Endothelial cell of umbilical vein (primary cell): ENCODE measurements at regions not wholly inside any gene's neighbourhood (a gene's known extent, or its start where the extent isn't known, plus 50 kb on each side); places are given as distances from the start of the nearest gene placed in this dataset.
"Not testable (repeated sequence)": the region's sequence is repeated elsewhere in the genome, so short reads cannot be mapped to it uniquely, and the experiment has no call there.

Source experiments
- BruUV-seq: library from RNA; stranded (reverse); fragments of 400-500 nt; replicated peaks from 2 replicates; lab custom pipeline; 2021; lab: Mats Ljungman, UMichigan
- CTCF ChIA-PET: fragments of 300-600, 350-600 bp; sonication (Branson Sonifier 250); formaldehyde crosslinking; loops from one replicate; lab custom pipeline; 2021; ENCODE audit warnings: antibody characterized with exemption, inconsistent platforms; lab: Charles Lee
- POLR2A ChIA-PET: fragments of 300-600, 350-600 bp; sonication (Branson Sonifier 250); formaldehyde crosslinking; loops from one replicate; lab custom pipeline; 2021; ENCODE audit warnings: antibody characterized with exemption, inconsistent platforms; lab: Charles Lee
- DNase-seq: peaks from one replicate; pipeline ENCODE4 v3.0.0-alpha.2; 2011; ENCODE audit warnings: low read depth, low spot score
- FAIRE-seq: peaks from 2 replicates; lab custom pipeline; 2011; peaks lifted over from hg19 to GRCh38; lab: Jason Lieb, UNC
- H2AFZ ChIP-seq: 2 replicates; pipeline ENCODE4 v1.6.0; 2012; ENCODE audit warnings: low read depth, low read length, control low read depth, inconsistent platforms
- H3K27ac ChIP-seq: 2 replicates; pipeline ENCODE4 v1.5.1; 2011; ENCODE audit warnings: low read depth, mild to moderate bottlenecking, control low read depth, low read length, moderate library complexity; ENCODE audit not compliant: insufficient read depth
- H3K27me3 ChIP-seq, 2 experiments: 2 replicates each; pipeline versions ENCODE4 v1.6.0 to v1.6.1; 2011; ENCODE audit warnings: low read length in 2 of 2, mixed read lengths in 1 of 2; ENCODE audit not compliant: control insufficient read depth in 2 of 2, insufficient read depth in 2 of 2
- H3K36me3 ChIP-seq, 2 experiments: 2 replicates in 1 of 2; 3 replicates in 1 of 2; pipeline ENCODE4 v1.5.1; 2011; ENCODE audit warnings: low read length in 2 of 2, mild to moderate bottlenecking in 1 of 2, moderate library complexity in 1 of 2; ENCODE audit not compliant: control insufficient read depth in 2 of 2, insufficient read depth in 2 of 2; ENCODE audit errors: extremely low read depth in 1 of 2
- H3K4me1 ChIP-seq: 3 replicates; pipeline ENCODE4 v1.5.1; 2011; ENCODE audit warnings: mild to moderate bottlenecking, low read length; ENCODE audit not compliant: control insufficient read depth, insufficient read depth; ENCODE audit errors: extremely low read depth
- H3K4me2 ChIP-seq: 2 replicates; pipeline ENCODE4 v1.6.1; 2011; ENCODE audit warnings: low read length, control low read depth, mixed read lengths; ENCODE audit not compliant: insufficient read depth
- H3K4me3 ChIP-seq, 3 experiments: fragments of 200-600 bp in 1 of 3; sonication (generic), shearing (Covaris generic) in 1 of 3; replicated peaks in 1 of 3; 2 replicates each; pipeline ENCODE4 v1.5.1; 2011 to 2016; ENCODE audit warnings: control low read depth in 3 of 3, low read length in 3 of 3, mild to moderate bottlenecking in 2 of 3, inconsistent platforms in 1 of 3, low read depth in 1 of 3, moderate library complexity in 1 of 3; ENCODE audit not compliant: insufficient read depth in 1 of 3
- H3K79me2 ChIP-seq: 2 replicates; pipeline ENCODE4 v1.6.0; 2012; ENCODE audit warnings: low read length, inconsistent platforms; ENCODE audit not compliant: control insufficient read depth, insufficient read depth
- H3K9ac ChIP-seq: replicated peaks from 2 replicates; pipeline ENCODE3; 2011; ENCODE audit warnings: low read length, control low read depth; ENCODE audit not compliant: insufficient read depth; ENCODE audit errors: extremely low read depth
- H3K9me1 ChIP-seq: replicated peaks from 3 replicates; pipeline ENCODE4 v1.6.0; 2011; ENCODE audit warnings: mild to moderate bottlenecking, low read length; ENCODE audit not compliant: control insufficient read depth, insufficient read depth; ENCODE audit errors: extremely low read depth
- H3K9me3 ChIP-seq: replicated peaks from 2 replicates; pipeline ENCODE4 v1.5.1; 2012; ENCODE audit warnings: low read length, inconsistent platforms; ENCODE audit not compliant: control insufficient read depth, insufficient read depth
- H4K20me1 ChIP-seq: replicated peaks from 2 replicates; pipeline ENCODE3; 2011; ENCODE audit warnings: mild to moderate bottlenecking, low read length; ENCODE audit not compliant: control insufficient read depth, insufficient read depth; ENCODE audit errors: extremely low read depth
- CTCF ChIP-seq, 2 donors: IDR thresholded peaks; 1 replicate in 1 of 2; 2 replicates in 1 of 2; pipeline ENCODE4 v1.5.1; 2011; ENCODE audit warnings: low read length in 2 of 2, mild to moderate bottlenecking in 2 of 2, moderate library complexity in 2 of 2, control low read depth in 1 of 2, inconsistent platforms in 1 of 2, low read depth in 1 of 2; ENCODE audit not compliant: insufficient read depth in 1 of 2; ENCODE audit errors: extremely low read depth in 1 of 2
- EZH2 ChIP-seq: IDR thresholded peaks from 2 replicates; pipeline ENCODE4 v1.6.1; 2012; ENCODE audit warnings: borderline replicate concordance, low read depth, mild to moderate bottlenecking, moderate library complexity, low read length, inconsistent platforms; ENCODE audit not compliant: severe bottlenecking
- FOS ChIP-seq: IDR thresholded peaks from 2 replicates; pipeline ENCODE4 v1.6.1; 2011; ENCODE audit warnings: mild to moderate bottlenecking, low read length, moderate library complexity, borderline replicate concordance; ENCODE audit not compliant: insufficient read depth
- GATA2 ChIP-seq: IDR thresholded peaks from 2 replicates; pipeline ENCODE4 v1.7.0; 2011; ENCODE audit warnings: low read depth, mild to moderate bottlenecking, moderate library complexity, mixed read lengths, low read length; ENCODE audit not compliant: insufficient read length, insufficient read depth
- MAX ChIP-seq: IDR thresholded peaks from 2 replicates; pipeline ENCODE4 v1.6.1; 2011; ENCODE audit not compliant: insufficient read depth, insufficient read length
- MYC ChIP-seq: IDR thresholded peaks from one replicate; pipeline ENCODE4 v1.6.1; 2011; ENCODE audit warnings: mild to moderate bottlenecking, low read depth, low read length
- POLR2AphosphoS5 ChIP-seq: IDR thresholded peaks from 2 replicates; pipeline ENCODE4 v1.6.1; 2012; ENCODE audit warnings: low read depth, mild to moderate bottlenecking, control low read depth, low read length, moderate library complexity; ENCODE audit not compliant: insufficient read depth
- dilution Hi-C: fragments of 300-500 bp; cut with MboI; formaldehyde crosslinking; loops from one replicate; pipeline ENCODE4 v1.15.0; 2019; ENCODE audit warnings: low sequenced_read_pairs; ENCODE audit not compliant: extremely low pct_ligation_motif_present
- intact Hi-C: fragments of 100-400 bp; cut with micrococcal nuclease; formaldehyde crosslinking; loops from one replicate; pipeline ENCODE4 v1.10.0; 2022

- Histone ChIP-seq H3K79me2 (peaks cover 4% of the 10 kb centered on the region), H3K36me3 (peaks cover 0 to 6% of the 10 kb centered on the region in 2 experiments), H3K4me3 (no peak overlapping the region), H3K9me3 (no peaks in the 10 kb centered on the region), H4K20me1 (peaks cover 2% of the 10 kb centered on the region), H3K9ac (no peak overlapping the region), H3K9me1 (no peaks in the 10 kb centered on the region), H2AFZ (no peak overlapping the region), H3K27me3 (no peaks in the 10 kb centered on the region), H3K27ac (no peak overlapping the region), H3K4me1 (no peaks in the 10 kb centered on the region), H3K4me2 (no peak overlapping the region)
- FAIRE-seq, result no peak
- BruUV-seq, result no TSS peak
- no peak for DNase-seq
- intact Hi-C loops, result no loop called here
- POLR2A ChIA-PET, result no interaction called here
- CTCF ChIA-PET, result no interaction called here
- TF ChIP-seq MAX, result no peak
- no peak for TF ChIP-seq EZH2
- no peak for TF ChIP-seq CTCF (IDR thresholded peaks at IDR 0.05; ENCODE audit: extremely low read depth in 1 of 2, insufficient read depth in 1 of 2, low read depth in 1 of 2, low read length in 2 of 2)
- TF ChIP-seq POLR2AphosphoS5, result no peak
- dilution Hi-C loops, result no loop called here
These were observed 405.0 kb downstream of the UTRN start for GRCh38 chr6:144690133-144690532.

GRCh38 chr6:144690666-144691065 is 405.5 kb downstream of the UTRN start:
- DNase-seq (no peak), FAIRE-seq (no peak)
- H3K9me1 ChIP-seq, result no peaks in the 10 kb centered on the region
- peaks cover 2% of the 10 kb centered on the region for H4K20me1 ChIP-seq
- no peak overlapping the region for H3K9ac ChIP-seq
- no TSS peak for BruUV-seq
- ChIA-PET POLR2A (no interaction called here), CTCF (no interaction called here)
- no peaks in the 10 kb centered on the region for H3K27me3 ChIP-seq
- H3K4me1 ChIP-seq, result no peaks in the 10 kb centered on the region
- intact Hi-C loops, result no loop called here
- dilution Hi-C loops, result no loop called here
- no peak overlapping the region for H2AFZ ChIP-seq
- H3K27ac ChIP-seq, result no peak overlapping the region
- no peak overlapping the region for H3K4me3 ChIP-seq
- H3K4me2 ChIP-seq, result no peak overlapping the region
- no peaks in the 10 kb centered on the region for H3K9me3 ChIP-seq
- peaks cover 0 to 6% of the 10 kb centered on the region in 2 experiments for H3K36me3 ChIP-seq
- TF ChIP-seq MYC (no peak), MAX (no peak), FOS (no peak), GATA2 (no peak)
- peaks cover 4% of the 10 kb centered on the region for H3K79me2 ChIP-seq

- H3K4me2 ChIP-seq, H4K20me1 ChIP-seq, POLR2A ChIA-PET, CTCF ChIA-PET, H3K4me3 ChIP-seq, H3K27ac ChIP-seq, H2AFZ ChIP-seq, H3K79me2 ChIP-seq, H3K4me1 ChIP-seq, H3K27me3 ChIP-seq, dilution Hi-C loops, BruUV-seq, H3K9me3 ChIP-seq, H3K9me1 ChIP-seq, FAIRE-seq, H3K9ac ChIP-seq, H3K36me3 ChIP-seq, intact Hi-C loops, DNase-seq: not testable (repeated sequence)
These were observed 406.9 kb downstream of the UTRN start for GRCh38 chr6:144692050-144692449.
